HEK293 (cell line): ENCODE measurements at regions not wholly inside any gene's neighbourhood (a gene's known extent, or its start where the extent isn't known, plus 50 kb on each side); places are given as distances from the start of the nearest gene placed in this dataset.

Experiments used
- CTCF ChIA-PET: fragments of 350-600 bp; formaldehyde crosslinking; extraction: SDS; loops from one replicate; lab custom pipeline; 2021; ENCODE audit warnings: antibody characterized with exemption; lab: Yijun Ruan, JAX
- POLR2A ChIA-PET: fragments of 300-600 bp; formaldehyde crosslinking; extraction: SDS; loops from one replicate; lab custom pipeline; 2020; ENCODE audit warnings: antibody characterized with exemption, inconsistent platforms; lab: Yijun Ruan, JAX
- H3K27ac ChIP-seq: fragments of 200-500 bp; sonication (Bioruptor generic); 2 replicates; pipeline ENCODE4 v1.5.1; 2014; ENCODE audit warnings: low read depth, low read length, control low read depth, inconsistent platforms; ENCODE audit errors: extremely low read depth
- H3K36me3 ChIP-seq, 2 experiments: fragments of 200-500 bp in 1 of 2; sonication (Bioruptor generic) in 1 of 2; 1 replicate in 1 of 2; 2 replicates in 1 of 2; pipeline ENCODE4 v1.5.1; 2014 to 2017; ENCODE audit warnings: inconsistent platforms in 2 of 2, low read length in 2 of 2; ENCODE audit not compliant: control insufficient read depth in 2 of 2, insufficient read depth in 1 of 2
- H3K4me1 ChIP-seq: fragments of 200-500 bp; sonication (Bioruptor generic); 2 replicates; pipeline ENCODE4 v1.5.1; 2014; ENCODE audit warnings: mild to moderate bottlenecking, low read length, inconsistent platforms; ENCODE audit not compliant: control insufficient read depth, insufficient read depth
- H3K4me3 ChIP-seq: 2 replicates; pipeline ENCODE4 v1.5.1; 2011; ENCODE audit warnings: low read depth, mild to moderate bottlenecking, control low read depth, low read length, moderate library complexity
- H3K9me3 ChIP-seq: fragments of 200-500 bp; sonication (Bioruptor generic); 2 replicates; pipeline ENCODE4 v1.5.1; 2014; ENCODE audit warnings: low read depth, low read length, inconsistent platforms; ENCODE audit not compliant: control insufficient read depth, insufficient read depth
- GLI4 ChIP-seq: fragments of 450-650 bp; formaldehyde crosslinking; IDR thresholded peaks from 2 replicates; pipeline ENCODE4 v1.5.1; 2016; ENCODE audit warnings: missing biosample characterization, missing genetic modification characterization
- GLIS1 ChIP-seq: fragments of 450-650 bp; formaldehyde crosslinking; IDR thresholded peaks from 2 replicates; pipeline ENCODE4 v1.5.1; 2016; ENCODE audit warnings: missing biosample characterization, missing genetic modification characterization
- IKZF3 ChIP-seq: fragments of 450-650 bp; IDR thresholded peaks from 2 replicates; pipeline ENCODE4 v1.5.0; 2018; ENCODE audit warnings: missing biosample characterization, mild to moderate bottlenecking, missing genetic modification characterization, moderate library complexity
- REST ChIP-seq: fragments of 450-650 bp; formaldehyde crosslinking; IDR thresholded peaks from 2 replicates; pipeline ENCODE4 v1.5.1; 2016; ENCODE audit warnings: missing biosample characterization, missing genetic modification characterization
- SP3 ChIP-seq: fragments of 450-650 bp; formaldehyde crosslinking; IDR thresholded peaks from 2 replicates; pipeline ENCODE4 v1.5.1; 2016; ENCODE audit warnings: missing biosample characterization, missing genetic modification characterization
- WT1 ChIP-seq: fragments of 450-650 bp; formaldehyde crosslinking; IDR thresholded peaks from 2 replicates; pipeline ENCODE4 v1.5.1; 2016; ENCODE audit warnings: missing biosample characterization, missing genetic modification characterization
- YY1 ChIP-seq: fragments of 450-650 bp; formaldehyde crosslinking; IDR thresholded peaks from 2 replicates; pipeline ENCODE4 v1.5.1; 2018; ENCODE audit warnings: missing biosample characterization, missing genetic modification characterization
- ZBTB17 ChIP-seq: fragments of 450-650 bp; formaldehyde crosslinking; IDR thresholded peaks from 2 replicates; pipeline ENCODE4 v1.5.1; 2016; ENCODE audit warnings: missing biosample characterization, missing genetic modification characterization
- ZNF133 ChIP-seq: fragments of 450-650 bp; formaldehyde crosslinking; IDR thresholded peaks from 2 replicates; pipeline ENCODE4 v1.5.1; 2016; ENCODE audit warnings: missing biosample characterization, missing genetic modification characterization
- ZNF2 ChIP-seq: fragments of 450-650 bp; formaldehyde crosslinking; IDR thresholded peaks from 2 replicates; pipeline ENCODE4 v1.5.1; 2016; ENCODE audit warnings: missing biosample characterization, missing genetic modification characterization
- ZNF239 ChIP-seq: fragments of 450-650 bp; formaldehyde crosslinking; IDR thresholded peaks from 2 replicates; pipeline ENCODE4 v1.5.1; 2016; ENCODE audit warnings: missing biosample characterization, missing genetic modification characterization
- ZNF280D ChIP-seq: fragments of 450-650 bp; formaldehyde crosslinking; IDR thresholded peaks from 2 replicates; pipeline ENCODE4 v1.5.1; 2016; ENCODE audit warnings: missing biosample characterization, missing genetic modification characterization
- ZNF350 ChIP-seq: fragments of 450-650 bp; formaldehyde crosslinking; IDR thresholded peaks from 2 replicates; pipeline ENCODE4 v1.5.0; 2017; ENCODE audit warnings: missing biosample characterization, mild to moderate bottlenecking, missing genetic modification characterization
- ZNF488 ChIP-seq: fragments of 450-650 bp; formaldehyde crosslinking; IDR thresholded peaks from 2 replicates; pipeline ENCODE4 v1.5.1; 2016; ENCODE audit warnings: missing biosample characterization, missing genetic modification characterization
- ZNF510 ChIP-seq: fragments of 450-650 bp; formaldehyde crosslinking; IDR thresholded peaks from 2 replicates; pipeline ENCODE4 v1.5.1; 2018; ENCODE audit warnings: mild to moderate bottlenecking, missing genetic modification characterization, missing biosample characterization; ENCODE audit not compliant: insufficient replicate concordance
- ZNF548 ChIP-seq: fragments of 450-650 bp; formaldehyde crosslinking; IDR thresholded peaks from 2 replicates; pipeline ENCODE4 v1.5.1; 2016; ENCODE audit warnings: missing biosample characterization, missing genetic modification characterization
- ZNF580 ChIP-seq: fragments of 450-650 bp; formaldehyde crosslinking; IDR thresholded peaks from 2 replicates; pipeline ENCODE4 v1.5.1; 2016; ENCODE audit warnings: missing biosample characterization, missing genetic modification characterization
- ZNF585B ChIP-seq: fragments of 450-650 bp; formaldehyde crosslinking; IDR thresholded peaks from 2 replicates; pipeline ENCODE4 v1.5.1; 2016; ENCODE audit warnings: missing biosample characterization, missing genetic modification characterization
- ZNF596 ChIP-seq: fragments of 450-650 bp; IDR thresholded peaks from 2 replicates; pipeline ENCODE4 v1.5.0; 2018; ENCODE audit warnings: missing biosample characterization, mild to moderate bottlenecking, missing genetic modification characterization, moderate library complexity
- ZNF629 ChIP-seq: fragments of 450-650 bp; formaldehyde crosslinking; IDR thresholded peaks from 2 replicates; pipeline ENCODE4 v1.5.1; 2017; ENCODE audit warnings: missing biosample characterization, missing genetic modification characterization
- ZNF654 ChIP-seq: fragments of 450-650 bp; formaldehyde crosslinking; IDR thresholded peaks from 2 replicates; pipeline ENCODE4 v1.5.1; 2016; ENCODE audit warnings: low read depth, missing biosample characterization, missing genetic modification characterization
- ZNF664 ChIP-seq: fragments of 450-650 bp; formaldehyde crosslinking; IDR thresholded peaks from 2 replicates; pipeline ENCODE4 v1.5.1; 2016; ENCODE audit warnings: missing biosample characterization, missing genetic modification characterization
- ZNF670 ChIP-seq: fragments of 450-650 bp; formaldehyde crosslinking; IDR thresholded peaks from 2 replicates; pipeline ENCODE4 v1.5.1; 2016; ENCODE audit warnings: missing biosample characterization, missing genetic modification characterization, low read depth
- ZNF747 ChIP-seq: fragments of 450-650 bp; formaldehyde crosslinking; IDR thresholded peaks from 2 replicates; pipeline ENCODE4 v1.5.1; 2016; ENCODE audit warnings: missing biosample characterization, missing genetic modification characterization
- ZSCAN4 ChIP-seq: fragments of 450-650 bp; formaldehyde crosslinking; IDR thresholded peaks from 2 replicates; pipeline ENCODE4 v1.5.1; 2017; ENCODE audit warnings: missing biosample characterization, missing genetic modification characterization
- ZSCAN5A ChIP-seq: fragments of 450-650 bp; formaldehyde crosslinking; IDR thresholded peaks from 2 replicates; pipeline ENCODE4 v1.5.1; 2016; ENCODE audit warnings: missing biosample characterization, missing genetic modification characterization

GRCh38 chr2:217076657-217077232 lies 216.9 kb upstream of the TNP1 start:
- Histone ChIP-seq H3K4me3 (no peak overlapping the region), H3K4me1 (no peaks in the 10 kb centered on the region)
- CTCF ChIA-PET, result interaction anchor here (0.5 to 0.6 kb wide), 2 partner anchors 11 to 227 kb away, joined by 3 read pairs; no protein-coding TSS in a partner anchor
- TF ChIP-seq ZNF596 (tag by site-specific recombination) (no peak), ZNF133 (tag by site-specific recombination) (no peak), ZNF629 (tag by site-specific recombination) (no peak), ZNF488 (tag by site-specific recombination) (no peak), ZSCAN4 (tag by site-specific recombination) (no peak), ZBTB17 (tag by site-specific recombination) (no peak), GLIS1 (tag by site-specific recombination) (no peak), GLI4 (tag by site-specific recombination) (no peak), ZNF2 (tag by site-specific recombination) (no peak), ZNF580 (tag by site-specific recombination) (no peak), YY1 (tag by site-specific recombination) (no peak), ZNF747 (tag by site-specific recombination) (no peak), ZNF654 (tag by site-specific recombination) (no peak), SP3 (tag by site-specific recombination) (no peak), ZNF280D (tag by site-specific recombination) (no peak), ZNF664 (no peak), ZNF350 (tag by site-specific recombination) (no peak)
- TF ChIP-seq, all 188 proteins: peak for 0
- Histone ChIP-seq H3K27ac (no peak overlapping the region), H3K9me3 (no peaks in the 10 kb centered on the region), H3K36me3 (no peaks in the 10 kb centered on the region)
- POLR2A ChIA-PET, result interaction anchor here (0.6 kb wide), 1 partner anchor 399 kb away, joined by 5 read pairs; no protein-coding TSS in a partner anchor

- Histone ChIP-seq H3K36me3 (no peaks in the 10 kb centered on the region), H3K27ac (no peak overlapping the region), H3K9me3 (no peaks in the 10 kb centered on the region), H3K4me1 (no peaks in the 10 kb centered on the region), H3K4me3 (no peak overlapping the region)
- POLR2A ChIA-PET, result interaction anchor here (0.6 kb wide), 1 partner anchor 398 kb away, joined by 5 read pairs; no protein-coding TSS in a partner anchor
- CTCF ChIA-PET, result no interaction called here
- TF ChIP-seq IKZF3 (tag by site-specific recombination), result no peak
- TF ChIP-seq ZNF239, result no peak
- TF ChIP-seq ZNF510 (tag by site-specific recombination), result no peak
- no peak for TF ChIP-seq ZSCAN5A (tag by site-specific recombination)
- no peak for TF ChIP-seq ZNF670
- TF ChIP-seq ZNF548 (tag by site-specific recombination), result no peak
- TF ChIP-seq REST (tag by site-specific recombination), result no peak
- no peak for TF ChIP-seq WT1 (tag by site-specific recombination)
- TF ChIP-seq ZNF585B, result no peak
Measured at GRCh38 chr2:217076058-217076435, 216.2 kb upstream of the TNP1 start.
